Activated effector memory CD4-positive, alpha-beta T cell treated with anti-CD3 and anti-CD28 coated beads, Interleukin-2, amount 50 U/mL, for 16 hours (primary cell): ENCODE measurements at regions not wholly inside any gene's neighbourhood (a gene's known extent, or its start where the extent isn't known, plus 50 kb on each side); places are given as distances from the start of the nearest gene placed in this dataset.
"Not testable (repeated sequence)": the region's sequence is repeated elsewhere in the genome, so short reads cannot be mapped to it uniquely, and the experiment has no call there.

Source experiments
- DNase-seq: peaks from one replicate; pipeline ENCODE4 v3.0.0-alpha.2; 2020

DNA sequence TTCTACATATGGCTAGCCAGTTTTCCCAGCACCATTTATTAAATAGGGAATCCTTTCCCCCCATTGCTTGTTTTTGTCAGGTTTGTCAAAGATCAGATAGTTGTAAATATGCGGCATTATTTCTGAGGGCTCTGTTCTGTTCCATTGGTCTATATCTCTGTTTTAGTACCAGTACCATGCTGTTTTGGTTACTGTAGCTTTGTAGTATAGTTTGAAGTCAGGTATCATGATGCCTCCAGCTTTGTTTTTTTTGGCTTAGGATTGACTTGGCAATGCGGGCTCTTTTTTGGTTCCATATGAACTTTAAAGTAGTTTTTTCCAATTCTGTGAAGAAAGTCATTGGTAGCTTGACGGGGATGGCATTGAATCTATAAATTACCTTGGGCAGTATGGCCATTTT is 60.0 kb upstream of the GPC3 start:
- not testable (repeated sequence) for DNase-seq

DNA sequence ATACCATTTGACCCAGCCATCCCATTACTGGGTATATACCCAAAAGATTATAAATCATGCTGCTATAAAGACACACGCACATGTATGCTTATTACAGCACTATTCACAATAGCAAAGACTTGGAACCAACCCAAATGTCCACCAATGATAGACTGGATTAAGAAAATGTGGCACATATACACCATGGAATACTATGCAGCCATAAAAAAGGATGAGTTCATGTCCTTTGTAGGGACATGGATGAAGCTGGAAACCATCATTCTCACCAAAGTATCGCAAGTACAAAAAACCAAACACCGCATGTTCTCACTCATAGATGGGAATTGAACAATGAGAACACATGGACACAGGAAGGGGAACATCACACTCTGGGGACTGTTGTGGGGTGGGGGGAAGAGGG is 81.7 kb upstream of the GPC3 start:
- not testable (repeated sequence) for DNase-seq

DNA sequence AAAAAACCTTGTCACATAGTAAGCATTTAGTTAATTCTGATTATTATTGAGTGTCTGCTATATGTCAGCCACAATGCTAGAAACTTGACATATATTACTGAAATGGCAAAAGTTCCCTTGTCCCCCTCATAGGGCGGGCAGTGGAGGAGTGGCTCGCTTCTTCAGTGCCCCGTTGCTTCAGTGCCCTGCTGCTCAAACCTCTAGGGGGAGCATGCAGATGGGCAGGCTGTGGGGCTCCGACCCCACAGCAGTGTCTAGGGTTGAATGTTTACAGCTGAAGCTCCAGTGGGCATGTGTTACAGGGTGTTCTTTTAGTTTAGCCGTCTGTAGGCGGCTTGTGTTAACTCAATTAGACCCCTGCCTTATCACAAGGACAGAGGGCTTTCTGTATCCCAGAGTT is 86.5 kb upstream of the GPC3 start:
- DNase-seq = not testable (repeated sequence)

DNA sequence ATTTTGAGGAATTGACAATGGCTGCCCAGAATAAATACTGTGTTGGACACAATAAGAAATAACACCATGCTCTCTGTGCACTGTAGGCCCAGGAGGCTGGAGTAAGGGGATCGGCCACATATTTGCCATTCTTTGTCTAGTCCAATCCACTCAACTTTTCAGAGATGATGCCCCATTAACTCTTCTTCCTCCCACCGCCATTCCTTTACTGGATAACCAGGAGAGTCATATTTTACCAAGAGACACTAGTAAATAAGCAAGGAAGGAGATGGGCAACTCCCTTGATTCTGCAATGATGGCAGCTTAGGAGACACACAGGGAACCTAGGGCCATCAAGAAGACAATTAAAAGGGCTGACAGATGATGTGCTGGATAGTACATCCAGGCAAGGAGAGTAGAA is 87.9 kb upstream of the GPC3 start:
- no peak for DNase-seq

DNA sequence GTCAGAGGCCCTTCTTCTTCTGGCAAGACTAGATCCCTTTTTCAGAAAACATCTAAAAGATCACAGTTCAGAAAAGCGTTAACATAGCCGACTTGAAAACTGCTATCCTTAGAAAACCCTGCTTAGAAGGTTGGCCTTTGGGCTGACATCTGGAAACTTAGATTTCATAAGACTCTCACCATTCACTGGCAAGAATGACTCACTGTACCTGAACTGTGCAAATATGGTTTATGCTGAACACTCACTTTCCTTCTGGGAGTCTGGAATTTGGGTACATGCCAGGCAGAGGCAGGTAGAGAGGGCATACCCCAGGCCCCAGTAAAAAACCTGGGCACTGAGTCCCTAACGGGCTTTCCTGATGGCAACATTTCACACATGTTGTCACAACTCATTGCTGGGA is 88.8 kb upstream of the GPC3 start:
- no peak for DNase-seq

DNA sequence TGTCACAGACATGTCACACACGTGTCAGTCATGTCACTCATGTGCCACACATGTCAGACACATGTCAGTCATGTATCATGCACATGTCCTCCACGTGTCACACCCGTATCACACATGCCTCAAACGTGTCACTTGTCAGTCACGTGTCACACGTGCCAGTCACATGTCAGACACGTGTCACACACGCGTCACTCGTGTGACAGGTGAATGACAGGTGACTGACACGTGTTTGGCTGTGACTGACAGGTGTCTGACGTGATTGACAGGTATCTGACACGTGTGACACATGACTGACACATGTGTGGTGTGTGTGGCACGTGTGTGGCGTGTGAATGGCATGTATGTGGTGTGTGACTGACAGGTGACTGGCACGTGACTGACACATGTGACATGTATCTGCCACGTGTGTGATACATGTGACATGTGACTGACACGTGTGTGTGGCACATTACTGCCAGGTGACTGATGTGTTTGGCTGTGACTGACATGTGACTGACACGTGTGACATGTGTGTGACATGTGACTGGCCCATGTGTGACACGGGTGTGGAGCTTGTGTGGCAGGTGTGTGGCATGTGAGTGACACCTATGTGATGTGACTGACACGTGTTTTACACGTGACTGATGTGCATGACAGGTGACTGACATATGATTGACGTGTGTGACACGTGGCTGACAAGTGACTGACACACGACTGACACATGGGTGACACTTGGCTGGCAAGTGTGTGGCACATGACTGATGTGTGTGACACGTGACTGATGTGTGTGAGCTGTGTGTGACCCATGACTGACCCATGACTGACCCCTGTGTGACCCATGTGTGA is 90.7 kb upstream of the GPC3 start:
- no peak for DNase-seq

DNA sequence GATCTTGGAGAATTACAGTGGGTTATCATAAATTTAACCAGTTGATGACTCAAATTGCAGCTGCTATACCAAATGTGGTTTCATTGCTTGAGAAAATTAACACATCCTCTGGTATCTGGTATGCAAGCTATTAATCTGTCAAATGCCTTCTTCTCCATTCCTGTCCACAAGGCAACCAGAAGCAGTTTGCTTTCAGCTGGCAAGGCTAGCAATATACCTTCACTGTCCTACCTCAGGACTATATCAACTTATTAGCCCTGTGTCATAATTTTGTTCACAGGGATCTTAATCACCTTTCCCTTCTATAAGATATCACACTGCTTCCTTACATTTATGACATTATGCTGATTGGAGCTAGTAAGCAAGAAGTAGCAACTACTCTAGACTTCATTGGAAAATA is 110.0 kb upstream of the GPC3 start:
- no peak for DNase-seq

DNA sequence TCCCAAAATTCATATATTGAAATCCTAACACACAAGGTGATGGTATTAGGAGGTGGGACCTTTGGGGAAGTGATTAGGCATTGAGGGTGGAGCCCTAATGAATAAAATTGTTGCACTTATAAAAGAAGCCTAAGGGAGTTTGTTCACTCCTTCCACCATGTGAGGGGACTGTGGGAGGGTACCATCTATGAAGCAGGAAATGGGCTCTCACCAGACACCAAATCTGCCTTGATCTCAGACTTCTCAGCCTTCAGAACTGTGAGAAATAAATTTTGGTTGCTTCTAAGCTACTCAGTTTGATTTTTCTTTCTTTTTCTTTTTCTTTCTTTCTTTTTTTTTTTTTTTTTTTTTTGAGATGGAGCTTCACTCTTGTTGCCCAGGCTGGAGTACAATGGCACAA is 116.2 kb upstream of the GPC3 start:
- DNase-seq = no peak

DNA sequence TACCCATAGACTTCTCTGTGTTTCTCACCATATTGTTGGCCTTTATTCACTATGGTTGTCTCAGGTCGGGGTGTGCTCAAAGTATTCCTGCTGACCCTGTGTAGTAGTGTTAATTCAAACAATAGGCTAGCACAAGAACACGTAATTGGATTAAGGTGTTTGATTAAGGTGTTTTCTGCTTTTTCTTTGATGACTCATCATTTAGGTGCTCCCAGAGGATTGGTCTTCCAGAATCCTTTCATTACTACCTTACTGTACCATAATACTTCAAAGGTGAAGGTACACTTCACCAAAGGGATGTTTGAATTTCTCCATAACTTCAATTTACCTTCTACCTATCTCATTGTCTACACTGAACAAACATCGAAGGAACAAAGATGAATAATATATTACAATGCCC is 121.7 kb upstream of the CCDC160 start:
- no peak for DNase-seq

DNA sequence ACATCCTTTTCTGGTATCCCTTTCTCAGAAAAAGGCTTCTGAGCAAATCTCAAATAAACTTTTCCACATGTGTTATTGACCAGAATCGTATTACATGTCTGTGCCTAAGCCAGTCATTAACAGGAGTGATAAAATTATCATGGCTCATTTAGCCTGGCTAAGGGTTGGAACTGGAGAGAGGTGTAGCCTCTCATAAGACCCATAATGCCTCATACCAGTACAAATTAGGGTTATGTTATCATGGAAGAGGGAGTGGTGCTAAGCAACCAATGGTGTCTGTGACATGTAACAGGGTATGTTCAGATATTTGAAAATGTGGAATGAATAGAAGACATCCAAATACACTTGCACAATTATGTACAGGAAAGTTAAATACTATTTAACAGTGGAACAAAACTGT is 99.6 kb upstream of the CCDC160 start:
- no peak for DNase-seq

DNA sequence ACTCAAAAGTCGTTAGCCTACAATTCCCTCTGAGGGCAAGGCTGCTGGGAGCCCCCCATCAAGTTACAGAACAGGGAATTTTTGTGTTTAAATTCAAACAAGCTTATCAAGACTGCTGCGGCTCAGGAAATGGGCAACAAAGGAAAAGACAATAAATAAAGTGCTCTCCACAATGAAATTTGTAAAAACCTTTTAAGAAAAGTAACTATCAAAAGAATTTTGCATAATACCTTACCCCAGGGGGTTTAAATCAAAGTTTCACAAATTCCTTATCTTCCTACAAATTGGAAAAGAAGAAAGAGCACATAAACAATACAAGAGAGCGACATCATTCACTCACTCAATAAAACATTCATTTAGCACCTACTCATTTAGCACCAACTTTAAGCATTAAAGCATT is 97.9 kb upstream of the CCDC160 start:
- no peak for DNase-seq

DNA sequence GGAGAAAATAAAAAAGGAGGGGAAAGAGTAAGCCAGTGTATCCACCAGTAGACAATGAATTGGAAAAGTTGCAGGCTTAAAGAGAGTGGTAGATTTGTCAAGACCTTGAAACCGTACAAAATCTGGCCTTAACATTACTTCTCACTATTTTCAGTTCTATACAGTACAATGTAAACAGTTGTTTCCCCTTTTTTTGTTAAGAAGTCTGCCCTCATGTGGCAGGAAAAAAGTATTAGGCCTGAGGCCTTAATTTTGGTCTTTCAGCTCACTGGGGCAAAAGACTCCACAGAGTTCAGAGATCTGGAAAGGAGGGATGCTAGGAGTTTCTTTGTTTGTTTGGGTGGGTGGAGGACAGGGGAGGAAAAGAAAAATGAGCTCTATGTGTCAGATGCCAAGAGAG is 92.8 kb upstream of the CCDC160 start:
- no peak for DNase-seq

DNA sequence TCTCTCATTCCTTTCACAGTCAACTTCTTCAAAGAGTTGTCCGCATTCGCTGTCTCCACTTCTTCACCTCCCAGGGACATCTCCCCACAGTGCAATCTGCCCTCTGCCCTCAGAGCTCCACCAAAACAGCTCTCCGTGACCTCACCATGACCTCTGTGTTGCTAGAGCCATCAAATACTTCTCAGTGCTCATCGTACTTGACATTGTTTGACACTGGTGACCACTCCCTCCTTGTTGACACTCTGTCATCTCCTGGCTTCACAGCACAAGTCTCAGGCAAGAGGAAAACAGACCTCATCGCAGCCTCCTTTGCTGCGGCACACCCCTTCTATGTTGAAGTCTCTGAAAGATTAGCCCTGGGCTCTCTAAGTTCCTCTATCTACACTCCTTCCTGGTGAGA is 90.5 kb upstream of the CCDC160 start:
- DNase-seq = no peak

DNA sequence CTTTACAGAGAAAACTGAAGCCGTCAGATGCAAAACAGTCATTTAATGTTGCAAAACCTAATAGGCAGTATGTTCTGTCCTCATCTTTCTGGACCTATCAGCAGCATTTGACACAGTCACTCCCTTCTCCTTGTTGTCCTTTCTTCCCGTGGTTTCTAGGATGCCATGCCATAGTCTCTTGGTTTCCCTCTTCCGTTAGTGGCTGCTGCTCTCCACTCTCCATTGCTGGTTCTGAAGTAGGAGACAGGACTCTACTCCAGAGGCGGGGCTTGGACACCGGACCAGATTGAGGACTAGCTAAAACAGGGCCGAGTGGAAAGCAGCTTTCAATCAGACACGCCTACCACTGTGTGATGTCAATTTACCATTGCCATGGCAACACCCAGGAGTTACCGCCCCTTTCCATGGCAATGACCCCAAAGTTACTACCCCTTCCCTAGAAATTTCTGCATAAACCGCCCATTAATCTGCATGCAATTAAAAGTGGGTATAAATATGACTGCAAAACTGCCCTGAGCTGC is 88.8 kb upstream of the CCDC160 start:
- no peak for DNase-seq

DNA sequence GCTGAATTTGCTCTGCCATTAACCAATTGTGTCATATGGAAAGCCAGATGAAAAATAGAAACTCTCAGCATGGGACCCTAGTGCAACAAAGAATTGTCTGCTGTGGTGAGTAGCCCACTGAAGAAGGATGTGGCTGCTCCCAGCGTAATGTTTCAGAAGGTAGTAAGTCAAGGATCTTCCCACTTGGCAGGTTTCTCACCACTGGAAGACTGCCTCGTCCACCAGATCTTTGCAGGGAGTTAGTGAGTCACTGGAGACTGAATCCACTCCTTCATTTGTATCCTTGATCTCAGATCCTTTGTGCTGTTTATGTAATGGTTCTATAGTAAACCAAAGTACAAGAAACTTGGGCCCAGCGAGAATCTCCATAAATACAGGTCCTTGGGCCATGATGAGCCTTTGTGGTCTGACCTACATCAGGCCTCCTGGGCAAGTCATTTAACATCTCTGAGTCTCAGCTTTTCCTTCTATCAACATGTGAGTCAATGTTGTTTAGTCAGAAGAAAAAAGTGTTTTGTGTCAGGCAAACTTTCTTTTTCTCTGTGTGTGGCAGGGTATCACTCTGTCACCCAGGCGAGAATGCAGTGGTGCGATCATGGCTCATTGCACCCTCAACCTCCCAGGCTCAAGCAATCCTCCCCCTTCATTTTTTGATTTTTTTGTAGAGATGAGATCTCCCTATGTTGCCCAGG is 78.0 kb upstream of the CCDC160 start:
- DNase-seq = no peak

DNA sequence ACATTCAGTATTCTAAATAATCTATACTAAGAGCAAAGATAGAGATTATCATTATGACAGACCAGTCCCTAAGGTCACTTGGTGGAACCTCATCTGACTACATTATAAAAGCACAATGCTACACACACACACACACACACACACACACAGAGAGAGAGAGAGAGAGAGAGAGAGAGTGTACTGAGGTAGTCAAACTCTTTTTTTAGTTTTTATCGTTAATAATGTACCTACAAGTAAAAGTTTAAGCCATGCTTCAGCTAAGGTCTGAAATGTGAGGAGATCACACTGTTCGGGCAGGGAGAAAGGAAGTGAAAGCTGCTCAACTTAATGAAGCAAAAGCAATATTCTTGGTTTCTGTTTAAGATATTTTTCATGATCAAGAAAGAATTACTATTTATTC is 75.8 kb upstream of the CCDC160 start:
- no peak for DNase-seq

DNA sequence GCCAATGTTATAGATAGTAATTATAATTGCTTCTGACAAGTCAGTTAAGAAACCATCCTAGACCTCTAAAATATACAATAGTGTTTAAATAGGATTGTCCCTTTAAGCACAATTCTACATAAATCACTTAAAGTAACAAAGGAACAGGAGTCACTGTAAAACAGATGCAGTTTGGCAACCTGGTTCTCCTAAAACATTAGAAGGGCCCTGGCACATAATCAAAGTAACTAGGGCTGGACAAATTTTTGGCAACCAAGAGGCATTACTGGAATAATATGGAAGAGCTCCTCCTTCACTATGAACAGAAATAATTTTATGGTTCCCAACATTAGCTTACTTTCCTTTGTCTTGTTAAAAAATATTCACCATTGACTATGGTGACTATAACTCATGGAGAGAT is 75.0 kb upstream of the CCDC160 start:
- no peak for DNase-seq

DNA sequence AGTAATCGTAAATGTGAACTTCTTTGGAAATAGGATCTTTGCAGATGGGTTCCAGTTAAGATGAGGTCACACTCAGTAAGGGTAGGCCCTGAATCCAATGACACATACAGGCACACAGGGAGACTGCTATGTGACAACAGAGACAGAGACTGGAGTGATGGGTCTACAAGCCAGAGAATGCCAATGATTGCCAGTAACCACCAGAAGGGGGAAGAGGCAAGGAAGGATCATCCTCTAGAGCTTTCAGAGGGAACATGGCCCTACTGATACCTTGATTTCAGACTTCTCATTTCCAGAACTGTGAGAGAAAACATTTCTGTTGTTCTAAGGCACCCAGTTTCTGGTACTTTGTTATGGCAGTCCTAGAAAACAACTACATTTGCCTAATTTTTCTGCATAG is 73.1 kb upstream of the CCDC160 start:
- no peak for DNase-seq

DNA sequence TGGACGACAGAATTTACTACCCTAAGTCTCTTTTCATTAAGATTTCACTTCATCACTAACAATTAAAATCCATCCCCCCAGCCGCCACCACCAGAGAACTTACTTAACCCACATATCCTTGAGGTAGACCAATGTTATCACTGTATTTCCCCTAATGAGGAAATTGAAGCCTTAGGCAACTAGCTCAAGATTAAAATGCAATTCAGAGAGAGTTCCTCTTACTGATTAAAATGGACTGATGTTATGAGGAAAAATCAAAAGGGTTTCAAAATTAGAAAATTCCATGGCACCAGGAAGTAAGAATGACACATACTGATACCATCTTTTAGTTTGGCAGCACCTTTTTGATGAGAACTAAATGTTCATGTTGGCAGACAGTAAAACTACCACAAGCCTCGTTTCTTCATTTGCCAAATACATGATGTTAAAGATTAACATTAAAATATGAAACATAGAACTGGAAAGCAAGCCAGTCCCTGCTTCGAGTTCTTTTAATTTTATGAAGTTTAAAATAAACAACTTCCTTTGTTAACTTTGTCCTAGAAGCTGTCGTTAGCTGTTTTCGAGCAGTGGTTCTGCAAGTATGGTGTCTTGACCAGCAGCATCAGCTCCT is 69.3 kb upstream of the CCDC160 start:
- DNase-seq = no peak

DNA sequence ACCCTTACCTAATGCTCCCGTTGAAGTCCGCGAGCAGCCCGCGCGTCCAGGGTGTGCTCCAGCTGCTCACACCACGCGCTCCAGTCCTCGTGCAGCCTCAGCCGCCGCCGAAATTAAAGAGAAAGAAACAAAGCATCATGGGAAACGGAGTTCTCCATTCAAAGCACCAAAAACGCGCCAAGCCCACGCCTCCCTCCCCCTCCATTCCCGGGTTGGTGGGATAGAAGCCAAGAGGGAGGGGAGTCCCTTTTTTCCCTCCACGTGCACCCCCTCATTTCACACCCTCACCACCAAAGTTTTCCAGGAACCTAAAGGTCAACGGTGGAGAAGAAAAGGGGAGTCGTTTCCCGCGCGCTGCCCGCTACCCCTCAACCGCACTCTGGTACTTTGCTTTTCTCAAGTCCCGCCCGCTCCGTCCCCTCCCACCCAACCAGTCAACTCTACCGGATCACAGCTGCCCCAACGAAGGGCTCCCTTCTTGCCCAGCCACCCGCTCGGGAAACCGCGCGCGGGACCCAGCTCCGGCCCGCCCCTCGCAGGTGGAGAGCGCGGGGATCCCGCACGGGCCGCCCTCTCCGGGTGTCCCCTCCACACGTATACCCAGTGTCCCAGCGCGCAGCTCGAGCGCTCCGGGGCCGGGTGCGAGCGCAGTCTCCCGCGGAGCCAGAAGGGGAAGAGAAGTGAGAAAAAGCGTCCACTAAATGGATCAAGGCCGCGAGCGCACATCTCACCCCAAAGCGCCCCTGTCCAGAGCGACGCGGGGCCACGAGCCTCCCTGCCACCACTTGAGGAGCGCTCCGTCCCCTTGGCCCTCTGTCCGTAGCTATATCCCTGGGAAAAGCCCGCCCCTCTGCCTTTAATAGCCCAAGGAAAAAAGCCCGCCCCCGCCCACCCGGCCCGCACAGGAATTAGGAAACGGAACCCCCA is 65.1 kb upstream of the CCDC160 start:
- peak; percentile 64 for DNase-seq

DNA sequence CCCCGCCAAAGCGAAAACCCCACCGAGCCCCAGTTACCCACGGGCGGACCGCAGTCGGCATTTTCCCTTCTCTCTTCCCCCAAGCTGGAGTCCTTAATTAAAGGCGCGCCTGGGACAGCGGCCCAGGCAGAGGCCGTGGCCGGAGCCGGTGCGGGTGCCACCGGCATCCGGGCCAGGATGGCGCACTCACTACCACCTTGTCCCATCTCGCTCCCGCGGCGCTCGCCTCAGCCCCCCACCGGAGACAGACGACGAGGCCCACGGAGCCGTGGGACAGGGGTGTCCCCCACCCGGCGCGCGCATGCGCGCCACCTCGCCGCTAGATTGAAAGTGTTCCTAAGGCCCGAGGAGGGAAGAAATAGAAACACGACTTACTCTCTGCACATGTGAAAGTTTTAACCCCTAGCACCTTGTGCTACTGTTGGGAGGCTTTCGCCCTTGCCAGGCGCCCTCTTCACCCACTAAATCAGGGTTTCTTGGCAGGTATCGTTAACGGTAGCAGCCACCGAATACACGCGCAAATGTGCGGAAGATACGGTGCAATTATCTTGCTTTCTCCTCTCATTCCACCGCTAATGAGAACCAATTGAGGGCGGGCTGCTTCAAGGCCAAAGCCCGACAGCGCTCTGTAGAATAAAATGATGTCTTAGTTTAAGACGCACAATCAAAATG is 64.3 kb upstream of the CCDC160 start:
- DNase-seq = peak; percentile 71

DNA sequence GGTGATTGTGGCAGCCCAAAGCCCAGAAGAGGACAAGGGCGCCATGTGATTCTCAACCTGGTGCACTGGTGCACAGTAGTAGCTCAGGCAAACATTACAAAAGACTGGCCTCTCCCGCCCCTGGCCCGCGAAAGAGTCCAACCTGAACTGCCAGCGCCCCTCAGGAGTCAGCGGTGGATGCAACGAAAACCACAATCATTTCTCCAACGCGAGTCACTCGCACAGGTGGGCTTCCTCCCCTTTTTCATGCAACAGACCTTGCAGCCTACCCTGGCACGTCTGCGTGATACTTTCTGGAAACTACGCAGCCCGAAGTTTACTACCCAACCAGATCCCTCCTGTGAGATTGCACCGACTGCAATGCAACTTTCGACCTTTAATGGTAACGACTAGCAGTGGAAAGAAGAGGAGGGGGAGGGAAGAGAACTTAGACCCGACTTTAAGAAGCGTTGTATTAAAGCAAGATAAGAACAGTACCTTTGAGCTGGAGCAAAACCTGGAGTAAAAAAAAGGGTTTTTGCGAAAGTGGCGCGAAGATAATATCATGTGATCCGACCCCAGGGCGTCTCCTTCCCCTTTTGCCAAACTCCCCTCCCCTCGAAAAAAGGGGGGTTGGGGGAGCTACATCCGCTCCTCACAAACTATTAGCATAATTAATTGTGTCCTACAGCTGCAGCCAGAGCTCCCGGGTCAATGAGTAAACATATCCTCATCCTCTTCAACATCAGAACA is 63.3 kb upstream of the CCDC160 start:
- no peak for DNase-seq
